Brain pericyte (primary cell): ENCODE measurements at regions not wholly inside any gene's neighbourhood (a gene's known extent, or its start where the extent isn't known, plus 50 kb on each side); places are given as distances from the start of the nearest gene placed in this dataset.

Source experiments
- DNase-seq: peaks from one replicate; pipeline ENCODE4 v3.0.0-alpha.2; 2012; ENCODE audit warnings: low read depth, low spot score

DNA sequence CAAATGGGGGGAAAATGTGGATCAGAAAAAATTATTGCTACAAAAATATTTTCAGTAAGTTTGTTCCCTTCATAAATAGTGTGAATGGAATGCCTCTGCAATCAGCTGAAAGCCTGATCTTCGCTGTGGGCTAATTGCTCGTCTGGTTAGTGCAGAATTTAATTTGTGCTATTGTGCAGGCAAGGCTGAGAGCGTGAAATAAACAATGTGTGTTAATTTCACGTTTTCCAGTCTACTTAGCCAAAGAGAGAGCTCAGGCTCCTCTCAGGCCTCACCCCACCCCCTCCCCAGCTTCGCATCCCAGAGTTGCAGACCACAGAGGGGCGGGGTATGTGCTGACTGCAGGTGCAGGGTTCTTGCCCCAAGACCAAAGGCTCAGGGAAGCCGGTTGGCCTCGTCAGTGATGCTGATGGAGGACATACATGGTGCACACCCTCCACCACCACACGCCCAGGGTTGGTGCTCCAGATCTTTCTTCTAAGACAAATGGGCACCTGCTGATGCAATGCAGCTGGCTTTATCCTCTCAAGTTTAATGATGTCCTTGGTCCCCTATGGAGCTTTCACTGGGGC lies 302.6 kb upstream of the SLC14A2 start:
- no peak for DNase-seq

DNA sequence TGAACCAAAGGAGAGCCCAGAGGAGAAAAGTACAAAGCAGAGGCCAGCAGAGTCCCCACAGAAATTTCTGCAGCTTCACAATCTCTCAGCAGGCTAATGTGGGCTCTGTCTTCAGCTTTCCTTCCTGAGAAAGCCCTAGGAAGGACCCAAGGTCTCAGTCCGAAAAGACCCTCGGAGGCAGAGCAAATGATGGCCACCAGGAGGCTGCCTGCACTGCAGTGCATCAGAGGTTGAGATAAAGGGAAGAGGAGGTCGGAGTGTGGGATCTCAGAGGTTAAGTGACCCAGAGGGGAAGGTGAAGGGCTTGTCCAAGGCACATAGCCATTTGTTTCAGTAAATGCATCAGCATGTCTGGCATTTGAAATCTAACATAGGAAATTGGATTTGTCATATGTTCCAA lies 299.1 kb upstream of the SLC14A2 start:
- DNase-seq: no peak

DNA sequence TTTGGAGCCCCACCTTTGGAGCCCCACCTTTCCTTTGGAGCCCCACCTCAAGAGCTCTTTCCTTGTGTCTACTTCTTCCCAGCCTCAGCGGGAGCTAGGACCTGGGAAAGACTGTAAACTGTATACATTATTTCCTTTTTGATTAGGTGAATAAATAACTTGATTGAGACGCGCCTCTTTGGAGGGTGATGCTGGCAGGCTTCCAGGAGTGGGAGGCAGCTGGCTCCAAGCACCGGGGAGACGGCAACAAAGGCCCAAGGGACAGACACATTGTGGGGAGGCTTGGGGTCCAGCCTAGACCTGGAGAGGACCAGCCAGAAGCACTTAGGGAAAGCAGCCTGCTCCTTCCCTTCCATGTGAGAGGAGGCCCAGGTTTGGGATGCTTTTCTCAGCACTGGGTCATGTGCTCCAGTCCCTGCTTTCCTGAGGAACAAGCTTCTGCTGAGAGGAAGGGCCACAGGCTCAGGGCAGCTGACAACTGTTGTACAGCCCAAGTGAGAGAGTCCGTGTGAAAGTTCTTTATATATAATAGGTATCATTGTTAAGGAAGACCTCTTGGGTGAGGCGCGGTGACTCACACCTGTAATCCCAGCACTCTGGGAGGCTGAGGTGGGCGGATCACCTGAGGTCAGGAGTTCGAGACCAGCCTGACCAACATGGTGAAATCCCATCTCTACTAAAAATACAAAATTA lies 297.2 kb upstream of the SLC14A2 start:
- DNase-seq: no peak

DNA sequence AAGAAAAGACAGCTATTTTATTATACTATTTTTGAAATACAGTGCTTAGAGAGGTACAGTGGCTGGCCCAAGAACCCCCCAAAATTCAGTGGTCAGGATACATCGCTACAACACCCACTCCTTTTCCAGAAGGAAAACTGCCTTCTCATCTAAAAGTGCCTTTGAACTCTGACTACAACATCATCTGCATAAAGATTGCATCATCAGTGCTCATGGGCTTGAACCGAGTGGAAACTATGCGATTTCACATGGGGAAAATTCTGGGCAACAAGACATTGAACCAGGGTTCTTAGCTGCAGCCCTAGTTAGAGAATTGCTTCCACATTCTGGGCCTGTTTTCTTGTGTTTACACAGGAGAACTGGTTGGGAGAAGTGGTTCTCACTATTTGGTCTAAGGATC lies 294.6 kb upstream of the SLC14A2 start:
- DNase-seq: no peak

DNA sequence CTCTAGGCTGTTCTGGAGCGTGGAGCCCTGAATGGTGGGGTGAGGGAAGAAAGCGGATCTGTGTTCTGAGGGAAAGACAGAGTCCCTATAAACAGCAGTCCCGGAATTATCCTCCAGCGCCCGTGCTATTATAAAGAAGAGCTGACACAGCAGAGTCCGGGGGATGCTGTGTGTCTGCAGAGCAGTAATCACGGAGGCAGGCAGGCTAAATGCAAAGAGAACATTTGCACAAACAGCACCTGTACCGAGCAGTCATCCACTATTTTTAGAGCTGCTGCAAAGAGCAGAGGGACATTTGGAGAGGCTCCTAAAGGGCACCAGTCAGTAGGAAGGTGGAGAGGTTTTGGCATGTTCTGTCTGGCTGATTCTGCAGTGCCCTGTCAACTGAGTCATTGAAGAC lies 293.8 kb upstream of the SLC14A2 start:
- no peak for DNase-seq

DNA sequence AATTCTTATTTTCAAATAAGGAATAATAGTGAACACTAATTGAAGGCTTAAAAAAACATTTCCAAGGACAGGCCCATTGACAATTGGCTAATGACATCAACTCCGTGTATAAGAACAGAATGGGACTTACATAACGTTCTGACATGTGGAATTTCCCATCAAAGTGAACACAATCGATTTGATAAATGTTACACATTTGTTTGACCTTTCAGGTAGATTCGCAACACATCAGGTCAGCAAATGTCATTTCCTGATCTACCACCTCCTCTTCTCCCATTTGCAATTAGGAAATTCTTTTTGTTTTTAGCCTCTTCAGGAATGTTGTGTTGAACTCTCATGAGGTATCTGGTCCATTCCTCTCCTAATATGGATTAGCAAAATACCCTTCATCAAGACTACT lies 292.9 kb upstream of the SLC14A2 start:
- DNase-seq: no peak

DNA sequence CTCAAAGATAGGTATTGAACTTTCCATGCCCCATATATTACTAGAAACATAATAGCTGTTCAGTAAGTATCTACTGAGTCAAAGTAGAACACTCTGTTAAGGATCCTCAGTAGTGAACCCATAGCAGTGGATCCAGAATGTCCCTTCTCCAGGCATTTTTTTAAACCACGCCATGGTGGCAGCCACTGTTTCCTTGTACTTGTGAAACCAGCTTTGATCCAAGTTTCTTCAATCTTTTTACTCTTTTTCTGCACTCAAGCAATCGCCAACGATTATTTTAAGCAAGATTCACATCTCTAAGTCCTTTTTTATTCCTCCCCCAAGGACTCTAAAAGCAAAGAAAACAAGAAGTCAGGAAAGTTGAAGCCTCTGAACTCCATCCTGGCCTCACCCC lies 291.2 kb upstream of the SLC14A2 start:
- no peak for DNase-seq

DNA sequence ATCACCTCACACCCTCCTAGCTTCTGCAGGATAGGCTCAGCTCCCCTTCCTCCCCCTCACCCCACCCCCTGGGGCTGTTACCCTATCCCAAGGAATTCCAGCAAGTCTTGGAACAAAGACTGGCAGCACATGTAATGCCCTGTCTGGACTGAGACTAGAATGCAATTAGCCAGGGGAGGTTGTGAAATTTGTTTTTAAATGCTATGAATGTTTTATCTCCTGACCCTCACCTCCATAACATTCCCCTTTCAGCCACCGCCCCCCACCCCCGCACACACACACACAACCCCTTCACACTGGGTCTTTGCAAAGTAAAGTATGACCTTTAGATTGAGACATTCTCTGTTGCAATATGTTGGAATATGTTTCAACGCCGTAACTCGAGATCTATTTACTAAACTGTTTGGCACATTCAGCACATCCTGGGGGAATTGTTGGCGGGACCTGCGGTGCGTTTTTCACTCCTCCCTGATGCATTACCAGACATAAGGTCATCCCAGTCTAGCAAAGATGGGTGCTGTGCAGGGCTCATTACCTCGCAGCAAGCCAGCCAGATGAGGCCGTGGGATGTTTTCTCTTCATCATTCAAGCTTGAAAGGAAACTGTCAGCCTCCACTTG lies 290.7 kb upstream of the SLC14A2 start:
- no peak for DNase-seq

DNA sequence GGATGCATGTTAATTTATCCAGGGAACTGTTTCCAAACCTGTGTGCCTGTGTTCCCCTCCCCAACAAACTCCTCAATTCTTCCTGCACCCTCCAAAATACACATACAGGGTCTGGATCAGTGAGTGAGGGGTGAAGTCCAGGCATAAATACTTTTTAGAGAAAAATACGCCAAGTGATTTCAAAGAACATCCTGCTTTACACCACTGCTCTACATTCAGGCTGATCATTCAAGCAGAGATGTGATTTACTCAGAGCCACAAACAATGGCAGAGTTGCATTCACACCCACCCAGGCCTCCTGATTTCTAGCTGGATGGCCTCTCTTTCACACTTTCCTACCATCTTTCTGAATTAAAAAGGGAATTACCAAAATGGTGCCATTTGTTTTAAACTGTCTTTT lies 289.5 kb upstream of the SLC14A2 start:
- no peak for DNase-seq

DNA sequence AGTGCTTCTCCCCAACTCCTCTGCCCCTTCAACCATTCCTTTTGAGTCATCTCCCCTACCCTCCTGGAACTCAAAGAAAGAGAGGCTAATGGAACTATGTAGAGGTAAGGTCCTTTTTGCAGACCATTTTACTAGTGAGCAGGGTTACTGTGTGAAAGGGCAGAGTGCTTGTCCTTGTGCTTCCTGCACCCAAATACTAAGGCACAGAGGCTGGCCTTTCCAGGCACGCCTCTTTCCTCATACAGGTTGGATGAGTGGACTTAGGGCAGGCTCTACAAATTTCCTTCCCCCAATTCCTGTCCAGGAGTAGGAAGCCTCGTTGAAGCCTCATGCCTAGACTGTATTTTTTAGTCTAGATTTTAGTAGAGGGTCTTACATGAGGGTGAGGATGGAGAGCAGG lies 288.8 kb upstream of the SLC14A2 start:
- no peak for DNase-seq

DNA sequence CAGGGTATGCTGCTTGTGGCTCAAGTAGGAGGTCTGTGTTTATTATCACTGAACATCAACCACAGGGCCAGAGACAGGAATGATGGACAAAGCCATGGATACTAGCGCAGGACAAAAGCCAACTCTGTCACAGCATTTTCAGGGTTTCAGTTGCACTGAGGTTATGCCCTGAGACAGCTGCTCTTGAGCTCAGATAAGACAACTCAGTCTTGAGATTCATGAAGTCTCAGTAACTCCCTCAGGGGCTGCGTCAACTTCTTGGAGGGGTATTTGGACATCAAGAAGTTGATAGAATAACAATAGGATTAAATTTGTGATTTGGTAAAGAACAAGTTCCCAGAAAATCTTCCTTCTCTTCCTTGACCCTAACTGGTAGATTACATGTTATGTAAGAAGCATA lies 287.0 kb upstream of the SLC14A2 start:
- no peak for DNase-seq

DNA sequence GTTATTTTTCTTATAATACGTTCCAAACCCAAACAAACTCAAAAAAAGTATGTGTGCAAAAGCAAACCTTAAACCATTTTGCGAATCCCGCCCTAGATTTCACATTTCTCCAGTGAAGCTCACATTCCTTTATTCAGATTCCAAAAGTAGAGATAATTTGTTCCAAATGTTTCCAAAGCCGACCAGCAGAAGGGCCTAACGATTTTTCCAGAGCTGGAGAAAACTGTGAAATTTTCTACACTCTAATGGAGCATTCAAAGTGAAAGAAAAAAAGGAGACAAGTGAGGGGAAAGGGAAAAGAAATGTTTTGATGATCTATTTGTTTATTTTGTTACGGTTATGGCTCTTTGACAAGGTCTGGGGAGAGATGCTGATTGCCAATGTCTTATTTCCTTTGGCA lies 286.5 kb upstream of the SLC14A2 start:
- DNase-seq: no peak

DNA sequence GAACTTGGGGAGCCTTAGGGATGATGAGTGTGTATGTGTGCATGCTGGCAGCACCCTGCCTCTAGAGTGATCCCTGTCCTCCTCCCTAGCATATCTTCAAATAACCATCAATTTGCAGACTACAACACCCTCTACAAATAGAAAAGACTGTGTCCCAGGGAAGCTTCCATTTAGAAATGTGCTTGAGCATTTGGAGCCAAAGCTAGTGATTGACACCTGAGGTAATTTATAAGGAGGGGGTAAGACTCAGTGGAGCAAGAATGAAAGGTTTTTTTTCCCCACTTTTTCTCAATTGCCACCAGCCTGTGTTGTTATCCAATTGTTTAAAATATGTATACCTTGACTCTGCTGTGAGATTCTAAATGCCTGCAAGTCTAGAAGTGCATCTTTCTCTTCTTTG lies 286.0 kb upstream of the SLC14A2 start:
- no peak for DNase-seq

DNA sequence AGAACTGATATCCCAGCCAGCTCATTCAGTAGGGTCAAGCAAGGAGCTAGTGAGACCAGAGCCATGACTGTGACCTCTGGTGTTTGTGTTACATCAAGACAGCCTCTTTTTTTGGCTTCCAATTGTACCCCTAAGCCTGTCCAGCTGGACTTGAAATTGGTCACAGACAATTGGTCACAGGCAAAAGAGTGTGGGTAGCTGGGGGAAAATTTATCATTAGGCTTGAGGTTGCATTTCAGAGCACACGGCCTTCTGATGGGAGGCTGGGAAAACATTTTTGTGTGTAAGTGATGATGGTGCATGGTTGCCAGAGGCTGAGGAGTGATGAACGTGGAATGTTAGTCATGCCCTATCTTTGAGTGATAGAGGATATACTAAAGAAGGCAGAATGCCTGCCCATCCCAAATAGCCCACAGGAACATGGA lies 285.1 kb upstream of the SLC14A2 start:
- DNase-seq: no peak

DNA sequence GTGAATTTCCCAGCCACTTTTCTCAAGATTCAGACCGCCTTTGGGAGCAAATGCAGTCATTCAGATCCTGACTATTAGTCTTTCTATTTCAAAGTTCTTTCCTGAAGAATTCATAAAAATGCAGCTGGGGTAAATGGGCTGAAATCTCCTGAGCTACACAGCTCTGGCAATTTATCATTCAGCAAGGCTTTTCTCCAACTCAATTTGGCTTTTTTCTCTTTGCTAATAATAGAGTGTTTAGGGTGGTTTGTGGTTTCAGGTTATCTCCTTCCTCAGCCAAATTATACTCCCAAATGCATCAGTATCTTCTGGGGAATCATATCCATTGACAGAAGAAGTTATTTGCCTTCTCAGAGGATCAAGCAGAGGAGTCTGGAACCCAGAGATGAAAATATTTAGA lies 282.4 kb upstream of the SLC14A2 start:
- no peak for DNase-seq

DNA sequence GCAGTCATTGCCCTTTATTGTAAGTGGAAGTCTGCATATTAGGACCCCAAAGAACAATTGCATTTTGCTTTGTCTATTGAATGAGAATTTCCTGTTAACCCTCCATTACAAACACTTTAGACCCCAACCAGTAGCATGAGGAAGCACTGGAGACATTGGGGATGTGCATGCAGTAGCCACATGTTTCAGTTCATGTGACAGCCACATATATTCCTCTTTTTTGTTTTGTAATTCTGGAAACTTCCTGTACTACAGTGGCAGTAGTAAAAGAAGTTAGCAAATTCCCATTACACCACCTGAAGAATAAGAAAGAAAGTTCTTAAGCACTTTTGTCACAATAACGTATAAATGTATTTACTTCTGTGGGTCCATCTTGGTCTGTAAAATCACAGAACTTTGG lies 281.1 kb upstream of the SLC14A2 start:
- DNase-seq: no peak

DNA sequence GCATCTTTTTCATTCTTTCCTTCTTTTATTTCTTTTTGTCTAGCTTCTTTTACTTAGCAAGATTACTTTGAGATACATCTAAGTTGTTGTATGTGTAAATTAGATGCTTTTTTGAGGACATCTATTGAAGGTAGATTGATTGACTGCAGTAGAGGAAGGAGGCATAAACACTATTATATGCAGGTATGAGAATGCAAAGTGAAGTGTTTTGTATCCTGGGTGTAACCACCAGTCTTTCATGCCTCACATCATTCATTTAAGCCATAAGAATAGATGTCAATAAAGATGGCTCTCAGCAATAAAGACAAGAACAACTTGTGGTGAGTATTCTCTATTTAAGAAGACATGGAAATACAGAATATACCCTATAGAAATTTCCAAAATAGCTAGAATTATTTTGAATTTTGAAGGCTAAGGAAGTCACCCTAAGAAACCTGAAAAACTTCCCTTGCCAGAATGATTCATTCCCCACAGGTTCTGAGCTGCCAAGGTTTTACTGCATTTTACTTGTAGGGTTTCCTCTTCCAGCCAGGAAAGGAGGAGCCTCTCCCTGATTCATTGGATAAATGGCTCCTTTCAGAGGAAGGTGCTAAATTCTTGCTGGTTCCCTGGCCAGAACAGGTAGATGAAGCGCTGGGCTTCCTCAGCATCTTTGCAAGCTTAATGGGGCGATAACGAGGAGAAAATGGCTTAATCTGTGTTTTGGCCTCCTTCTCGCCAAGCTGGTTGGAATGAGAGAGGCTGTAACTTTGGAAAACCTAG lies 279.8 kb upstream of the SLC14A2 start:
- DNase-seq: no peak

DNA sequence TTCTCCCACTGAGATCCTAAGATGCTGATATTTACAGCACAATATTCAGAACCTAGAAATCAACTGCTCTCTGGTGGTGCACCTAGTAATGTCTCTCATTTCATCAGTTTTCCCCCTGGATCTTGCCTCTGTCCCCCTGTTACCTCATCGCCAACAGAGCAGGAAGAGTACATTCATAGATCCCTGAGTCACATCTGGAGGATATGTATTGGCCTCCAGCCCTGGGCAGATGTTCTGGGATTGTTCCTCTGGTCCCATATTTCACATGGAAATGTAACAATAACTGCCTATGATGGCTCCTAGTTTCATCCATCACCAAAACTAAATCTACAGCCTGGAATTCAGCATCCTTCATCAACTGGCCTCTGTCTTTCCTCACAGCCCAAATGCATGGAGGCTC lies 278.8 kb upstream of the SLC14A2 start:
- no peak for DNase-seq

DNA sequence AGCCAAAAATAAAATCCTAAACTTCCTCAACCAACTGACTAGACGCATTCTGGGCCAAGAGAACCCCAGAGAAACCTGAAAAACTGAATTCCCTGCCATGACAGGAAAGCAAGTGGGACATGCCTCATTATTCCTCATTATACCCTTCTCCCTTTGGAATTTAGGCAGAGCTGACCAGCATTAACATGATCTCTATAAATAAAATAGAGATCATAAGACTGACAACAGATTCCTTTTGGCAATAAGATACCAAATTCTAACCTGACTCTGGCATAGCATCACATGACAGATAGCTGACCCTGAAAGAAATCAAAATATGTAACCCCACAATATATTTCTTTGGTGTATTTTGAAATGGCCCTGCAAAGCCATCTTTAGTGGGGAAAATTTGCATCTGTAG lies 277.8 kb upstream of the SLC14A2 start:
- DNase-seq: no peak

DNA sequence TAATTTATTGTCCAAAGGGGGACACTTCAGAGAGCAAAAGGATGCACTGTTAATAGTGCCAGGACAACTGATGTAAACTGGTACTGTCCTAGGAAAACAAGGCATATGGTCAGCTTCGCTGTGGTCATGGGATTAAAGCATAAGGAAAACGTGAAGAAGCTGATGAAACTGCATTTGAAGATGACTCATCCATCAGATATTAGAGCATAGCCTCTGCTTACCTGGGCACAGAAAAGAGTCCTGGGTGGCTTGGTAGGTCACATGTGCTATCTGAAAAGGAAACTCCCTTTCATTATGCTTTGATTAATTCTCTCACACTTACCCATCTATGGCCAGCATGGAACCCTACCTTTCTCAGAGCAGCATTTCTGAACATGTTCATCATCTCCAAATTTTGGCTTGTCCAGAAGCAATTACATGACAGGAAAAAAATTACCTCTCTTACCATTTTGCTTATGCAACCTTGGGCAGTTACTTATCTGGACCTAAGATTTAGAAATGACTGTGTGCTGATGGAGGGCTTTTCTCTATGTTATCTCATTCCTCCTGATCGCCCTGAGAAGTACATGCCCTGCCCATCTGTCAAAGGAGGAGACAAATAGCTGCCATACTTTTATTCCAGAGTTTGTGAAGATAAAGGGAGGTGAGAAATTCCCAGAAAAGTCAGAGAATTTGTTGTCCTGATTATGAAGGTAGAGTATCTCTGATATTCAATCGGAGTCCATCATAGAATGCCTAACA lies 275.3 kb upstream of the SLC14A2 start:
- no peak for DNase-seq

DNA sequence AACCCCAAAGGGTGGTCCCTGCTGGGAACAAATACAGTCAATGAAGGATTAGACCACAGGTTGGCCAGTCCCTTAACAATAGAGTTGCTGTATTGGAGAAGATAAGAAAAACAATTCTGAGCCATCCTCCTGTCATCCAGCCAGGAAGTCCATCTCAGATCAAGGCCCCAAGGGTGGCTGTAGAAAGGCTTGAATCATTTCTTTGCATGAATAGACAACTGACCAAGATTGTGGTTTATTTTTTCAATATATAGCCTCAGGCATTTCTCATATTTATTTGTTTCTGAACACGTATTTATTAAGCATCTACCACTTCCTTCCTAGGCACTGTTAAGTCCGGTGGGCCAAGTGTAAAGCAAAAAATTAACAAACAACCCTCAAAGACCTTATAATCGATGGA lies 274.4 kb upstream of the SLC14A2 start:
- no peak for DNase-seq

DNA sequence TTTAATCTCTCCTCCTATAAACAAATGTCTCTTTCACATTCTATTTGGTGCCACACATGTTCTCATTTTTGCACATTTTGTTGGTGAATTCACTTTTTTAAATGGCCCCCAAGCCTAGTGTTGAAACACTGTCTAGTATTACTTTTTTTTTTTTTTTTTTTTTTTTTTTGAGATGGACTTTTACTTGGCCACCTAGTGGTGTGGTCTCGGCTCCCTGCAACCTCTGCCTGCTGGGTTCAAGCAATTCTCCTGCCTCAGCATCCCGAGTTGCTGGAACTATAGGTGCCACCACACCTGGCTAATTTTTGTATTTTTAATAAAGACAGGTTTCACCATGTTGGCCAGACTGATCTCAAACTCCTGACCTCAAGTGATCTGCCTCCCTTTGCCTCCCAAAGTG lies 273.8 kb upstream of the SLC14A2 start:
- DNase-seq: no peak
